ENCODE measurements at regions not wholly inside any gene's neighbourhood (a gene's known extent, or its start where the extent isn't known, plus 50 kb on each side); places are given as distances from the start of the nearest gene placed in this dataset.

DNA sequence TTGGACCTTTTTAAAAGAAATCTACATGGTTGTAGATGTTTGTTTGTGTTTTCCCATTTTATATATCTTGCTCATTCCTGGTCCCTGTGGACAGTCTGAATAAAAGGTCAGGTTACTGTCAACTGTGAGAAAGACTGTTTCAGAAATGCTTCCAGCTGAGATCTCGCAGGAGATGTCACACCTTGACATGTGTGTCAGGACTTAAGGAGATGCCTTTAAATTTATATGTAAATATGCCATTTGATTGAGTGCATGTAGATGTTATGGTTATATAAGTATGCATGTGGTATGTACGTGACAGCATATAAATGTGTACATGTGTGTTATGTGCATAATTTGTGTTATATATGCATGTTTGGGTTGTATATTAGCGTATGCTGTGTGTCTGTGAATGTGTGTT lies 2172.3 kb upstream of the CELF4 start (continued):
- TF ChIP-seq, protein P1, sequence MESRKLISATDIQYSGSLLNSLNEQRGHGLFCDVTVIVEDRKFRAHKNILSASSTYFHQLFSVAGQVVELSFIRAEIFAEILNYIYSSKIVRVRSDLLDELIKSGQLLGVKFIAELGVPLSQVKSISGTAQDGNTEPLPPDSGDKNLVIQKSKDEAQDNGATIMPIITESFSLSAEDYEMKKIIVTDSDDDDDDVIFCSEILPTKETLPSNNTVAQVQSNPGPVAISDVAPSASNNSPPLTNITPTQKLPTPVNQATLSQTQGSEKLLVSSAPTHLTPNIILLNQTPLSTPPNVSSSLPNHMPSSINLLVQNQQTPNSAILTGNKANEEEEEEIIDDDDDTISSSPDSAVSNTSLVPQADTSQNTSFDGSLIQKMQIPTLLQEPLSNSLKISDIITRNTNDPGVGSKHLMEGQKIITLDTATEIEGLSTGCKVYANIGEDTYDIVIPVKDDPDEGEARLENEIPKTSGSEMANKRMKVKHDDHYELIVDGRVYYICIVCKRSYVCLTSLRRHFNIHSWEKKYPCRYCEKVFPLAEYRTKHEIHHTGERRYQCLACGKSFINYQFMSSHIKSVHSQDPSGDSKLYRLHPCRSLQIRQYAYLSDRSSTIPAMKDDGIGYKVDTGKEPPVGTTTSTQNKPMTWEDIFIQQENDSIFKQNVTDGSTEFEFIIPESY (IDR thresholded peaks at IDR 0.05) = no peak
- TF ChIP-seq, protein P2, sequence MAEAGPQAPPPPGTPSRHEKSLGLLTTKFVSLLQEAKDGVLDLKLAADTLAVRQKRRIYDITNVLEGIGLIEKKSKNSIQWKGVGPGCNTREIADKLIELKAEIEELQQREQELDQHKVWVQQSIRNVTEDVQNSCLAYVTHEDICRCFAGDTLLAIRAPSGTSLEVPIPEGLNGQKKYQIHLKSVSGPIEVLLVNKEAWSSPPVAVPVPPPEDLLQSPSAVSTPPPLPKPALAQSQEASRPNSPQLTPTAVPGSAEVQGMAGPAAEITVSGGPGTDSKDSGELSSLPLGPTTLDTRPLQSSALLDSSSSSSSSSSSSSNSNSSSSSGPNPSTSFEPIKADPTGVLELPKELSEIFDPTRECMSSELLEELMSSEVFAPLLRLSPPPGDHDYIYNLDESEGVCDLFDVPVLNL (IDR thresholded peaks at IDR 0.05; ENCODE audit: low read depth, low read length) = no peak

DNA sequence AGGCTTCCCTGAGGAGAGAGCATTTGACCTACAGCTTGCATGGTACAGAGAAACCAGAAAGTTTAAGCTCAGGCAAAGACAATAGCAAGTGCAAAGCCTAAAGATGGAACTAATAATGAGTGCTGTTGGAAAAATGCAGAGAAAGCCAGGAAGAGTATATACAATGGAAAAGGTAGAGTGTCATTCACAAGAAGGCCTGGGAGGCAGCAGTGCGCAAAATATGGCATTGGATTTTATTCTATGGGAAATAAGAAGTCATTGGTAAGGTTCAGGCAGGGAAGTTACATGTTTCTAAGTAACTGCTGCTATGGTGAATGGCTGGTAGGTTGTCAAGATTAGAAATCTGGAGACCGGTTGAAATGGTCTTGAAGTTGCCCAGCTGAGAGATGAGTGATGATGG lies 2167.3 kb upstream of the CELF4 start:
- H3K4me1 ChIP-seq (ENCODE audit: control insufficient read depth, insufficient read depth, low read length) = no peaks in the 10 kb centered on the region
- no peak overlapping the region for H3K4me3 ChIP-seq
- H2AFZ ChIP-seq (ENCODE audit: control insufficient read depth, low read depth, low read length) = no peak overlapping the region
- H3K9me3 ChIP-seq (replicated peaks; ENCODE audit: control insufficient read depth, insufficient read depth, low read length) = no peaks in the 10 kb centered on the region
- CTCF ChIA-PET = no interaction called here
- no TSS peak for BruUV-seq (replicated peaks)
- no peaks in the 10 kb centered on the region for H3K79me2 ChIP-seq (ENCODE audit: control insufficient read depth, insufficient read depth, low read length)
- FAIRE-seq (no peak), DNase-seq (ENCODE audit: low read depth, low spot score) (no peak), ATAC-seq (no peak)
- H3K4me2 ChIP-seq (ENCODE audit: control insufficient read depth, insufficient read depth) = no peak overlapping the region
- in situ Hi-C loops (cut with MboI) = no loop called here
- no peaks in the 10 kb centered on the region for H3K27me3 ChIP-seq (replicated peaks in 1 of 2; ENCODE audit: control insufficient read depth in 2 of 2, insufficient read depth in 2 of 2, low read length in 1 of 2)
- intact Hi-C loops (cut with micrococcal nuclease; ENCODE audit: unreplicated experiment) = no loop called here
- POLR2A ChIA-PET = no interaction called here
- H3K36me3 ChIP-seq (ENCODE audit: control insufficient read depth in 2 of 2, insufficient read depth in 2 of 2, low read length in 1 of 2) = no peaks in the 10 kb centered on the region
- RAD21 ChIA-PET (ENCODE audit: unreplicated experiment) = no interaction called here
- SMC1A ChIA-PET (ENCODE audit: uncharacterized antibody, unreplicated experiment) = no interaction called here
- H4K20me1 ChIP-seq (ENCODE audit: control insufficient read depth, insufficient read depth) = no peaks in the 10 kb centered on the region
- H3K27ac ChIP-seq (ENCODE audit: control insufficient read depth, insufficient read depth) = no peak overlapping the region
- TF ChIP-seq ZNF274 (IDR thresholded peaks at IDR 0.05; ENCODE audit: insufficient read depth, insufficient read length) = no peak
- no peak for TF ChIP-seq MEF2B (IDR thresholded peaks at IDR 0.05; ENCODE audit: partially characterized antibody, poor library complexity, severe bottlenecking)
- TF ChIP-seq, protein P3, sequence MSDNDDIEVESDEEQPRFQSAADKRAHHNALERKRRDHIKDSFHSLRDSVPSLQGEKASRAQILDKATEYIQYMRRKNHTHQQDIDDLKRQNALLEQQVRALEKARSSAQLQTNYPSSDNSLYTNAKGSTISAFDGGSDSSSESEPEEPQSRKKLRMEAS (IDR thresholded peaks at IDR 0.05; ENCODE audit: low read depth, low read length) = no peak
- no peak for TF ChIP-seq RBBP5 (conservative IDR thresholded peaks at IDR 0.05)
- TF ChIP-seq NFYB (IDR thresholded peaks at IDR 0.05; ENCODE audit: insufficient read depth, low read depth, low read length) = no peak
- TF ChIP-seq MYC (IDR thresholded peaks at IDR 0.05; ENCODE audit: insufficient read depth, insufficient read length, insufficient replicate concordance, low read length, severe bottlenecking) = no peak
- TF ChIP-seq, protein P4, sequence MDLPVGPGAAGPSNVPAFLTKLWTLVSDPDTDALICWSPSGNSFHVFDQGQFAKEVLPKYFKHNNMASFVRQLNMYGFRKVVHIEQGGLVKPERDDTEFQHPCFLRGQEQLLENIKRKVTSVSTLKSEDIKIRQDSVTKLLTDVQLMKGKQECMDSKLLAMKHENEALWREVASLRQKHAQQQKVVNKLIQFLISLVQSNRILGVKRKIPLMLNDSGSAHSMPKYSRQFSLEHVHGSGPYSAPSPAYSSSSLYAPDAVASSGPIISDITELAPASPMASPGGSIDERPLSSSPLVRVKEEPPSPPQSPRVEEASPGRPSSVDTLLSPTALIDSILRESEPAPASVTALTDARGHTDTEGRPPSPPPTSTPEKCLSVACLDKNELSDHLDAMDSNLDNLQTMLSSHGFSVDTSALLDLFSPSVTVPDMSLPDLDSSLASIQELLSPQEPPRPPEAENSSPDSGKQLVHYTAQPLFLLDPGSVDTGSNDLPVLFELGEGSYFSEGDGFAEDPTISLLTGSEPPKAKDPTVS (IDR thresholded peaks at IDR 0.05; ENCODE audit: low read depth, low read length) = no peak
- TF ChIP-seq, protein P5, sequence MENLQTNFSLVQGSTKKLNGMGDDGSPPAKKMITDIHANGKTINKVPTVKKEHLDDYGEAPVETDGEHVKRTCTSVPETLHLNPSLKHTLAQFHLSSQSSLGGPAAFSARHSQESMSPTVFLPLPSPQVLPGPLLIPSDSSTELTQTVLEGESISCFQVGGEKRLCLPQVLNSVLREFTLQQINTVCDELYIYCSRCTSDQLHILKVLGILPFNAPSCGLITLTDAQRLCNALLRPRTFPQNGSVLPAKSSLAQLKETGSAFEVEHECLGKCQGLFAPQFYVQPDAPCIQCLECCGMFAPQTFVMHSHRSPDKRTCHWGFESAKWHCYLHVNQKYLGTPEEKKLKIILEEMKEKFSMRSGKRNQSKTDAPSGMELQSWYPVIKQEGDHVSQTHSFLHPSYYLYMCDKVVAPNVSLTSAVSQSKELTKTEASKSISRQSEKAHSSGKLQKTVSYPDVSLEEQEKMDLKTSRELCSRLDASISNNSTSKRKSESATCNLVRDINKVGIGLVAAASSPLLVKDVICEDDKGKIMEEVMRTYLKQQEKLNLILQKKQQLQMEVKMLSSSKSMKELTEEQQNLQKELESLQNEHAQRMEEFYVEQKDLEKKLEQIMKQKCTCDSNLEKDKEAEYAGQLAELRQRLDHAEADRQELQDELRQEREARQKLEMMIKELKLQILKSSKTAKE (IDR thresholded peaks at IDR 0.05; ENCODE audit: low read depth, poor library complexity, severe bottlenecking) = no peak
- TF ChIP-seq YBX1 (IDR thresholded peaks at IDR 0.05) = no peak
- WGBS (ENCODE audit: insufficient coverage, insufficient replicate concordance, low lambda C conversion rate, missing lambda C conversion rate) = 42% methylated on average over 2 of the region's 2 CpGs
- no peak overlapping the region for H3K9ac ChIP-seq (ENCODE audit: control insufficient read depth, insufficient read depth, low read length)

Data from GM12878 (cell line).